DMS 273 (cell line): ENCODE measurements at regions not wholly inside any gene's neighbourhood (a gene's known extent, or its start where the extent isn't known, plus 50 kb on each side); places are given as distances from the start of the nearest gene placed in this dataset.
"Not testable (repeated sequence)": the region's sequence is repeated elsewhere in the genome, so short reads cannot be mapped to it uniquely, and the experiment has no call there.

ENCODE experiments used
- DNase-seq: peaks from one replicate; lab custom pipeline; 2025; ENCODE audit not compliant: unreplicated experiment; lab: John Stamatoyannopoulos, UW

DNA sequence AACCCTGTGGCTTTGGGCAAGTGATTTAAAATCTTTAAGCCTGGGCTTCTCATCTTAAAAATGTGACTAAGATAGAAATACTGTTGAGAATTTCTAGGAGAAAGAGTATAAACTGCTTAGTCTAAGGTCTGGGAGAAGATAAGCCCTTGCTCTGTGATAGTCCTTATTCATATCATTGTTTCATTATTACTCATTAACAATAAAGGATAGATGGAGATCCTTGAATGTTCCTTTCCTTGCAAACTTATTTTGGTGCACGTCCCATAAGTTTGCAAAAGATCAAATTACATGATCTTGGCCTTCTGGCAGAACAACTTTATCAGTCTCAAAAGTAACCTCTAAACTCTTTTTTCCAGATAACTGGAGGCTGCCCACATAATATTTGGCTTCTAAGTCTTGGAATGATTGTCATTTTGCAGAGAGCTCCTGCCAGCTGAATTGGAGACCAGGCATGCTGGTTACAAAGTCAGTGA is 138.3 kb downstream of the FAM124B start:
- no peak for DNase-seq

GRCh38 chr2:224261326-224261725 is 140.6 kb downstream of the FAM124B start:
- no peak for DNase-seq

DNA sequence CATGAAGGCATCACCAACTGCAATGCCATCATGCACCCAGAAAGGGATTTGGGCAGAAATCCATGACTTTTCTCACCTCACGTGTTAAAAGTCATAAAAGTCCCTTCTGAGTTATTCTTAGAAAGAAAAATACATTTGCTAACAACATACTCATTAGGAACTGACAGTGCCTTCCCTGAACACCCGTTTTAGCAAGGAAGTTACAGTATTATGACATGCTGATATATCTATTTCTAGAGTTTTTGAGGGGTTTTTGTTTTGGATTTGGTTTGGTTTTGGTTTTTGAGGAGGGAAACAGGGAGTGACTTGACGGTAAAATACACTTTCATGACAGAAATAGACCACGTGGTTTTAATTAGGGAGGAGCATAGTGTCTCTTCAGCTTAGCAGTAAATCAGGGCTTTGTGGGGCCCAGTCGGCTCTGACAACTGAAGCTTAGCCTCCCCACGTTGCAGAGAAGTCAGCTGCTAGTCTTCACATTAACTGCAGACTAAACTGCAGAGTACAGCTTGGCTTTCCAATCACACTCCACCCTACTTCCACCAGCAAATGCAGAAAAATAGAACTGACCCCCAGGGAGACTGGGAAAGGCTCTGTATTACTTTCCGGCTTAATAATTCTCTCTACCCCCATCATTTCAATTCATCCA is 141.4 kb downstream of the FAM124B start:
- no peak for DNase-seq

DNA sequence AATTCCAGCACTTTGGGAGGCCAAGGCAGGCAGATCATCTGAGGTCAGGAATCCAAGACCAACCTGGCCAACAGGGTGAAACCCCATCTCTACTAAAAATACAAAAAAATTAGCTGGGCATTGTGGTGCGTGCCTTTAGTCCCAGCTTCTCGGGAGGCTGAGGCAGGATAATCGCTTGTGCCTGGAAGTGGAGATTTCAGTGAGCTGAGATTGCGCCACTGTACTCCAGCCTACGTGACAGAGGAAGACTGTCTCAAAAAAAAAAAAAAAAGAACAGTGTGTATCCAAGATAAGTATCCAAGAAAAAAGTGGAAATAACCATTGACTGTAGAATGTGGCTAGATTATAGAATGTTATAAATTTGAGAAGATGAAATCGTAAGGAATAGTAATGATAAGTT is 142.1 kb downstream of the FAM124B start:
- no peak for DNase-seq

DNA sequence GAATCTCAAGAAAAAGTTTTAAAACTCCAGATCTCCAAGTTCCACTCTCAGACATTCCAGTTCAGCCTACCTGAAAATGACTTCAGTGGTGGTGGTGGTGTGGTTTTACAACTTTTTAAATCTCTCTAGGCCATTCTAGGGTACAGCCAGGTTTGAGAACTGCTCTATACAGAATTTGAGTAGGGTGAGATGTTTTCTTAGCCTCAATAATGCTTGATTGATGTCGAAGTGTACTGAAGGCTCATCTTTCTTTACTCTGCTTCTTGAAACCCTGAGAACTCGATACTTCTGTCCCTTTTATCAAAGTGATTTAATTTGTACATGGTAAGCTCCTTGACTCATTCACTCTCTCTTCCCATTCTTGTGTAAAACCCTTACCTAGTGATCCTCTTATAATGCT is 143.8 kb downstream of the FAM124B start:
- no peak for DNase-seq

DNA sequence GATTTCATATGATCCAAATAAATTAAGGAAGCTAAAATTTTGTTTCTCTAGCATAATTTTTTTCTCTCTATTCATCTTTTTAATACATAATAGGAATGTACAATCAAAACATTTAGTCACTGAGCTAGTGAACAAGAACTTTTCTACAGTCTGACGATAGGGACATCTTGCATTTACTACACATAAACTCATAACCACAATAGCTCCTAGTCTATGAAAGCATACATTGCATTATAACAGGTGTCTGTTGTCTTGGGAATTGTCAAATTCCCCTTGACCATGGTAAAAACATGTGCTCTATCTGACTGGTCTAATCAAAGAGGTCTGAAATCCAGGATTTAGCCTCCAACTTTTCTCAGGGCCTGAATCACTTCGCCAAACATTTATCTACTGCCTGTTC is 144.8 kb downstream of the FAM124B start:
- DNase-seq: no peak

DNA sequence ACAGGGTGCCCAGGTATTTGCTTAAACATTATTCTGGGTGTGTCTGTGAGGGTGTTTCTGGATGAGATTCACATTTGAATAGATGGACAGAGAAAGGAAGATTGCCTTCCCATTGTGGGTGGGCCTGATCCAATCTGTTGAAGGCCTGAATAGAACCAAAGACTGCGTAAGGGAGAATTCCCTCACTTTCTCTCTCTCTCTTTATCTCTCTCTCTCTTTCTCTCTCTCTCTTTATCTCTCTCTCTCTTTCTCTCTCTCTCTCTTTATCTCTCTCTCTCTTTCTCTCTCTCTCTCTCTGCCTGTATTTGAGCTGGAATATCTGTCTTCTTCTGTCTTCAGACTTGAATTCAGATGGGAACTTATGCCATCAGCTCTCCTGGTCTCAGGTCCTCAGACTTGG is 148.4 kb downstream of the FAM124B start:
- DNase-seq: no peak

GRCh38 chr2:224252631-224253030 is 149.3 kb downstream of the FAM124B start:
- no peak for DNase-seq

- no peak for DNase-seq
These were observed 152.9 kb downstream of the FAM124B start for GRCh38 chr2:224248944-224249371.

DNA sequence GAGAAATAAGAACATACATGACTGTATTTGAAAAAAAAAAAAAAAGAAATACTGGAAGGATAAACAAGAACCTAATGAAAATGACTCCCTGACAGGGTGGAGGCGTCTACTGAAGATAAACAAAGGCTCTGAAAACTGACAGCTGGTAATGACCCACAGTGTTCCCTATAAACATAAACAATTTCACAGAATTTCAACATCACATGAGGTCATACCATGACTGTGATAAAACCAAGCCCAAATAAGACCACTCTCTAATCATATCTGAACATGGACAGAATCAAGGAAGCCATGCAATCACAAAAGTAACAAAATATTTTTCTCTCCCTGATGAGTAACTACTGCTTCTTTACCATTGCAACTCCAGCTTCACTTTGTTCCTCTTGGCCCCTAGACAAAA is 159.3 kb downstream of the FAM124B start:
- no peak for DNase-seq

- no peak for DNase-seq
These were observed 160.1 kb downstream of the FAM124B start for GRCh38 chr2:224241812-224242211.

DNA sequence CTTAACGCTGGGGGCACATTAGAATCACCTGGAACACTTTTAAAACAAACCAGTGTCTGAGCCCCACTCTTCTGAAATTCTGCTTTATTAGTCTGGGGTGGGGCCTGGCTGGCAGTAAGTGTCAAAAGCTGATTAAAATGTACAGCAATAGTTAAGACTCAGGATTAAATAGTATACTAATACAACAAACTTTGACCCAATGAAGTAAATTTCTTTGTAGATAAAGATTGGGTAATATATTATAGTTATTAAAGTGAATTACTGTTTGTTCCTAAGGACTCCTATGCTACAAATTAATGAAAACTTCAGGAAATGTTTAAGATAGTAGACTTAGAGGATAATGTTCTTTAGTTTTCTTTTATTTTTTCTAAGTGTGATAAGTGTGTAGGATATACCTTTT is 160.9 kb downstream of the FAM124B start:
- no peak for DNase-seq

DNA sequence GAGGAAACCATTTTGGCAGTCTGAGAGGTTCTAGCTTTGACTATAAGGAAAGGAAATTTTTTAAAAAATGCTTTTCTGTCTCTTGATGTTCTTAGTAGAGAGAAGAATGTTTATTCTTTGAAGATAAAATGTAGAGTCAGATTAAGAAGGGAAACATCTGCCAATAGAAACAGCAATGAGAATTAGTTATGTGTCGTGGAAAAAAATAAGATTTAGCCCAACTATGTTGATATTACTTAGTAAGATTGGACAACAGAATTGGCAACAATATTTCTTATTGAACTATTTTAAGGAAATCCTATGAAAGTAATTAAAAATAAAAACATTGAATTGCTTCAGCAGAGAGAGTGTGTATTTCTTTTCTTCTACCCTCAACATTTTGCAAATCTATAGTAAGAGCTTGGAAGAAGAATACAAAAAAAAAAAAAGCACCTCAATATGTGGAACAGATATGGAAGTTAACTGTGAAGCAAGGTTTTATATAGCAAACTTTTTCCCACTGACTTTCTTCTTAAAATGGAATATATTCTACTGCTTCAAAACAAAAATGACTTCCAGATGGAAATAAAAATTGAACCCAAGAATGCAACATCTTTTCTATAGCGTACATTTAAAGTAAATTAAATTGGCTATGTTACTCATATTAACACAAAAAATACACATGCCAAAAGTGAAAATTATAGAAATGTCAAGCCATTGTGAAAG is 177.9 kb downstream of the FAM124B start:
- no peak for DNase-seq

DNA sequence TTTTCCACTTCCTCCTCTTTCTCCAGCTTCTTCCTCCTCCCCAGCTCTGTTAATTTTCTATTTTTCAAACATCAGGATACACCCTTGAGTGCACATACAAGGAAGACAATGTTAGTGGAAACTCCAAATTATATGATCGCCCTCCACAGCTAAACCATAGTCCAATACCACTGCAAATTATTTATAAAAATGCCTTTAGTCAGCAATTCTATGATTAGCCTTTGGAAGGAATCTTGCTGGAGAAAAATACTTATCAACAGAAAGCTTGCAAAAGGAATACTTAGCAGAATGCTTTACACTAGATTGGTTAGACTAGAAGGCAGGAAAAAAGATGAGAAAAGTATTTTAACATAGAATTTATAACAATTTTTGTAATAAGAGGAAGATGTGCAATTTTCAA is 178.9 kb downstream of the FAM124B start:
- no peak for DNase-seq

DNA sequence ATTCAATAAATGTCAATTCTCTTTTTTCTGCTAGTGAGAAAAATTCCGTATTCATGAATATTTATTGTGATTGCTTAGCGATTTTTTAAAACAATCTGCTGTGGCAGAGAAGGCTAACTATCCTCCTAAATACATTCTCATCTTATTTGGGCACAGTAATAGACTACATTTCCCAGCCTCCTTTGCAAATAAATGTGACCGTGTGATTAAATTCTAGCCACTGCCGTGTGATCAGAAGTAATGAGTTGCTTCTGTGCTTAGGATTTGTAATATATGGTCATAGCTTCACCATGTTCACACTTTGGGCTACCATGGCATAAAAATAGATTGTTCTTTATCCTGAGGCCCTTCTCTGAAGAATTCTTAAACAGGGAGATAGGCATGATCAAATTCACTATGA is 179.6 kb downstream of the FAM124B start:
- peak; percentile 4 for DNase-seq

DNA sequence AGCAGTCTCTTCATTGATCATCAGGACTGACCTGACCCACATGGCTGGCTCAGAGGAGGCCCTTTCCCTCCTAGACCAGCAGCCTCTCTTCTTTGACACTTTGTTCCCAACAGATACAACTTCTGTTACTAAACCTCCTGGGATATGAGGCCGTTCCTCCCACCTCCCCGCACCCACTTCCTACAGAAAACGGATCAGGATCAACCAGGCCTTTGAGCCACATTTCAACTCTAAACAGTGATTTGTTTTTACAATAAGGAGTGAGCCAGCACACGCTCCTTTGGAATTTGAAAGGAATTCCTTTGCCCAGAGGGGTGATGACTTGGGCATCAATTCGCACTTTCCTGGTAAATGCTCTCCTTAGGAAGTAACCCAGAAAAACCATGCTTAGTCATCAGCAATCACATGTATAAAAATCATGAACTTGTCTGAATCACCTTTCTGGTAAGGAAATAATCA is 180.4 kb downstream of the FAM124B start:
- no peak for DNase-seq

DNA sequence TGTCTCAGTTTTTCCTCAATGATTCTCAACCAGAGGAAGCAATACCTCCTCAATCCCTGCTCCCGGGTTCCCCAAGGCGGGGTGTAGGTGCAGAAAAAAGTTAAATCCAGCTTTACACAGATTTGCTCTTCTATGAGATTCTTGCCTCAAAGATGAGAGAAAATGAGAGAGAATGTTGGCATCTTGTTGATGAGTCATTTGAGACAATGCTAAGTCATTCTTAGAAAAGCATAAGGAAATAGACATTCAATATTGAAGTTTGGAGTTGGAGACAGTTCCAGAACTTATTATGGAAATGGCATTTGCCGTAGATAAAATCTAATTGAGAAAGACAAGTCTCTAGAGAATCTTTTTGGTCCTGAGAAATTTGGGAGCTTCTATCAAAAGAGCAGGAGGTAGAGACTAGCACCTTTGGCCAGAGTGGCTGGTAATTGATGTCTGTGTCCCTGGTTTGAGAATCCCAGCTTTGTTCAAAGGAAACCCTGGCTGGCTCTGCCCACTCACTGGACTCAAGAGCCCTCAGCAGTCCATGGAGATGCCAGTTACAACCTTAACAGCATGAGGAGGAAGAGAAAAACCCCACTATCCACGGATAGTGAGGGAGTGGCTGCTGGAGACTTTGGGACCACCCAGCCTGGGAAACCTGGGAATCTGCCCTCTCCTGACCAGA is 181.2 kb downstream of the FAM124B start:
- DNase-seq: no peak

DNA sequence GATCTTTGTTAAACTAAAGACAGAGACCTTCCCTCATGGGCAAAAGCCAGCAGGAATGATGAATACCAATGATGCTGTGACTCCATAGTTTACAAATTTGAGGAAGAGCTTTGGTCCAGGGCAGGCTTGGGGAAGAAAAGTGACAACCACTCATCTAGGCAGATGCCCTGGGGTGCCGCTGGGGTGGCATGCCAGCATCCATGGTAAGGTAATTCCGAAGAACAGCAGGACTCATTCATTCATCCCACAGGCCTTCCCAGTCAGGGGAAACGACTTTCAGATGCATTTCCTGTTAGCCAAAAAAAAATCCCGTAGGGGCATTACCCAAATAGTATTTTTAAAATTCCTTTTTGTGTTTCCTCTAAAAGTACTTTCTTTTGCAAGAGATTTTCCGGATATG is 180.7 kb upstream of the SERPINE2 start:
- DNase-seq: no peak

GRCh38 chr2:224217962-224218347 is 178.9 kb upstream of the SERPINE2 start:
- no peak for DNase-seq

GRCh38 chr2:224217233-224217961 is 178.3 kb upstream of the SERPINE2 start:
- DNase-seq: no peak

DNA sequence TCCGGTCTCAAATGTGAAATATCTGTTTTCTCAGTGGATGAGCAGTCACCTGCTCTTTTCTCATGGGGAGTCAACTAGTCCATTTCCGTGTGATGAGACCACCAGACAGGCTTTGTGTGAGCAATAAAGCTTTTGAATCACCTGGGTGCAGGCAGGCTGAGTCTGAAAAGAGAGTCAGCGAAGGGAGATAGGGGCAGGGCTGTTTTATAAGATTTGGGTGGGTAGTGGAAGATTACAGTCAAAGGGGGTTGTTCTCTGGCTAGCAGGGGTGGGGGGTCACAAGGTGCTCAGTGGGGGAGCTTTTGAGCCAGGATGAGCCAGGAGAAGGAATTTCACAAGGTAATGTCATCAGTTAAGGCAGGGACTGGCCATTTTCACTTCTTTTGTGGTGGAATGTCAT is 176.5 kb upstream of the SERPINE2 start:
- not testable (repeated sequence) for DNase-seq
